ENCODE measurements at regions not wholly inside any gene's neighbourhood (a gene's known extent, or its start where the extent isn't known, plus 50 kb on each side); places are given as distances from the start of the nearest gene placed in this dataset.
"Not testable (repeated sequence)": the region's sequence is repeated elsewhere in the genome, so short reads cannot be mapped to it uniquely, and the experiment has no call there.

GRCh38 chr6:113065611-113066010 lies 718.5 kb downstream of the RFPL4B start:
- Histone ChIP-seq H3K36me3 (no peaks in the 10 kb centered on the region), H3K27me3 (ENCODE audit: low read depth) (no peaks in the 10 kb centered on the region), H3K9me3 (no peaks in the 10 kb centered on the region), H3K4me1 (no peaks in the 10 kb centered on the region), H3K4me3 (no peak overlapping the region), H3K27ac (no peak overlapping the region)
- no peak for TF ChIP-seq CTCF (IDR thresholded peaks at IDR 0.05)
- no peak for ATAC-seq
- DNase-seq: no peak
- intact Hi-C loops (cut with DNase I): no loop called here

GRCh38 chr6:113067612-113068275 lies 720.6 kb downstream of the RFPL4B start:
- TF ChIP-seq CTCF (IDR thresholded peaks at IDR 0.05): no peak
- Histone ChIP-seq H3K27me3 (ENCODE audit: low read depth) (no peaks in the 10 kb centered on the region), H3K36me3 (no peaks in the 10 kb centered on the region), H3K4me1 (no peaks in the 10 kb centered on the region), H3K27ac (no peak overlapping the region), H3K4me3 (no peak overlapping the region), H3K9me3 (no peaks in the 10 kb centered on the region)
- intact Hi-C loops (cut with DNase I): no loop called here
- ATAC-seq: no peak
- no peak for DNase-seq

GRCh38 chr6:113068570-113068969 lies 721.4 kb downstream of the RFPL4B start:
- Histone ChIP-seq H3K4me1 (no peaks in the 10 kb centered on the region), H3K27ac (no peak overlapping the region), H3K4me3 (no peak overlapping the region), H3K36me3 (no peaks in the 10 kb centered on the region), H3K27me3 (ENCODE audit: low read depth) (no peaks in the 10 kb centered on the region), H3K9me3 (no peaks in the 10 kb centered on the region)
- ATAC-seq (no peak), DNase-seq (no peak)
- intact Hi-C loops (cut with DNase I): no loop called here
- no peak for TF ChIP-seq CTCF (IDR thresholded peaks at IDR 0.05)

- H3K4me3 ChIP-seq; H3K36me3 ChIP-seq; DNase-seq; H3K27me3 ChIP-seq (ENCODE audit: low read depth); H3K4me1 ChIP-seq; intact Hi-C loops (cut with DNase I); ATAC-seq; H3K27ac ChIP-seq; H3K9me3 ChIP-seq: not testable (repeated sequence)
Observed at GRCh38 chr6:113070681-113071080, 723.6 kb downstream of the RFPL4B start.

- Histone ChIP-seq H3K27ac (no peak overlapping the region), H3K9me3 (no peaks in the 10 kb centered on the region), H3K36me3 (no peaks in the 10 kb centered on the region), H3K4me3 (no peak overlapping the region), H3K4me1 (no peaks in the 10 kb centered on the region), H3K27me3 (ENCODE audit: low read depth) (no peaks in the 10 kb centered on the region)
- intact Hi-C loops (cut with DNase I): no loop called here
- ATAC-seq (no peak), DNase-seq (no peak)
- TF ChIP-seq CTCF (IDR thresholded peaks at IDR 0.05): no peak
Observed at GRCh38 chr6:113073611-113074191, 726.6 kb downstream of the RFPL4B start.

DNA sequence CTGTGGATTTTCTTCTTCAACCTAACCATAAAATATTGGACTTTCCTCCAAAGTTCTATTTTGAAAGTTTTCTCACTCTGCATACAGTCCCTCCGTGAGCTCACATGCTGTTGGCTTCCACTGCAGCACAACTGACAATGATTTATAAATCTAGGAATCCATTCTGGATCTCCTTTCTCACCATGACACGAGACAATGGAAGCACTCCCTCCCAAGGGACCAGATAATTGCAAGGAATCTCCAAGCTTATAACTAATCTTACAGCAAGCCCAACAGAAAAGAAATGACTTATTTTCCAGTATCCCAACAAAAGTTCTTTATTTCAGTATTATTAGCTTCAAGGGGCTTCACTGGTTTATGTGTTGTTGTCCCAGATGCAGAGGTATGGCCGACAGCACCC lies 729.0 kb downstream of the RFPL4B start:
- Histone ChIP-seq H3K9me3 (no peaks in the 10 kb centered on the region), H3K36me3 (no peaks in the 10 kb centered on the region), H3K4me3 (no peak overlapping the region), H3K27ac (no peak overlapping the region), H3K4me1 (no peaks in the 10 kb centered on the region), H3K27me3 (ENCODE audit: low read depth) (no peaks in the 10 kb centered on the region)
- DNase-seq (no peak), ATAC-seq (no peak)
- intact Hi-C loops (cut with DNase I): no loop called here
- no peak for TF ChIP-seq CTCF (IDR thresholded peaks at IDR 0.05)
